Astrocyte (in vitro differentiated cells and primary cell): ENCODE measurements at regions not wholly inside any gene's neighbourhood (a gene's known extent, or its start where the extent isn't known, plus 50 kb on each side); places are given as distances from the start of the nearest gene placed in this dataset.

Source experiments
- EZH2 ChIP-seq: IDR thresholded peaks from 2 replicates; pipeline ENCODE4 v1.6.1; 2012; ENCODE audit warnings: mild to moderate bottlenecking, low read length, inconsistent platforms; ENCODE audit not compliant: insufficient read depth
- TF ChIP-seq, protein P1 (sequence below): IDR thresholded peaks from 2 replicates; pipeline ENCODE4 v1.5.1; 2011; ENCODE audit warnings: low read depth, mild to moderate bottlenecking, inconsistent platforms, low read length, moderate library complexity; ENCODE audit not compliant: insufficient read depth

DNA sequence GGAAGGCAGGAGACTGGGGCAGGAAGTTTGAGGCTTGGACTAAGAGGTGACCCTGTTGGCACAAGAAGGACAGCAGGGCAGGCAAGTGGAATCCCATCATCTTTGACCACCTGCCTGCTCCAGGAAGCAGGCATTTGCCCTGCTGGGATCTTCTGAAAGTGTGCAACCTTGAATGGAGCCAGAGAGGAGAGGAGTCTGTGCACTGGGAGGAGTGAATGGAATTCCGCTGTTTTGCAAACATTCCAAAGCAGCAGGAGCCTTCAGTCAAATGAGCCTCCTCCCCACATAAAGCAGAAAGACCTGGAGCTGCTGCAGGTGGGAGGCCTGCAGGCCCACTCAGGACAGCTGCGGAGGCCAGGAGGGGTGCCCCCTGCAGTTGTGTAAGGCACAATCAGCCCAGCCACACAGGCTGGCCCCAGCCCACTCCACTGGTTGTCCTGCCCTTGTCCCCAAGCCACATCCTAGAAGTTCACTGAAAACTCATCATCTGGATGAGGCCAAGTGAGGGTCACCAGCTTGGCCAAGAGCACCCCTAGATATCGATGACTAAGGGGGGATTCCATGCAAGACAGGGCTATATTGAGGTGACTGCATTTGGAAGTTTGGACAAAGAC, 249.5 kb downstream of the RPS24 start:
- TF ChIP-seq, protein P1, sequence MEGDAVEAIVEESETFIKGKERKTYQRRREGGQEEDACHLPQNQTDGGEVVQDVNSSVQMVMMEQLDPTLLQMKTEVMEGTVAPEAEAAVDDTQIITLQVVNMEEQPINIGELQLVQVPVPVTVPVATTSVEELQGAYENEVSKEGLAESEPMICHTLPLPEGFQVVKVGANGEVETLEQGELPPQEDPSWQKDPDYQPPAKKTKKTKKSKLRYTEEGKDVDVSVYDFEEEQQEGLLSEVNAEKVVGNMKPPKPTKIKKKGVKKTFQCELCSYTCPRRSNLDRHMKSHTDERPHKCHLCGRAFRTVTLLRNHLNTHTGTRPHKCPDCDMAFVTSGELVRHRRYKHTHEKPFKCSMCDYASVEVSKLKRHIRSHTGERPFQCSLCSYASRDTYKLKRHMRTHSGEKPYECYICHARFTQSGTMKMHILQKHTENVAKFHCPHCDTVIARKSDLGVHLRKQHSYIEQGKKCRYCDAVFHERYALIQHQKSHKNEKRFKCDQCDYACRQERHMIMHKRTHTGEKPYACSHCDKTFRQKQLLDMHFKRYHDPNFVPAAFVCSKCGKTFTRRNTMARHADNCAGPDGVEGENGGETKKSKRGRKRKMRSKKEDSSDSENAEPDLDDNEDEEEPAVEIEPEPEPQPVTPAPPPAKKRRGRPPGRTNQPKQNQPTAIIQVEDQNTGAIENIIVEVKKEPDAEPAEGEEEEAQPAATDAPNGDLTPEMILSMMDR = no peak
- no peak for TF ChIP-seq EZH2
